CD8-positive, alpha-beta memory T cell (primary cell): ENCODE measurements at regions not wholly inside any gene's neighbourhood (a gene's known extent, or its start where the extent isn't known, plus 50 kb on each side); places are given as distances from the start of the nearest gene placed in this dataset.
A peak's percentile ranks its signal among the peaks of the same experiment; 100 is the strongest.
"Not testable (repeated sequence)": the region's sequence is repeated elsewhere in the genome, so short reads cannot be mapped to it uniquely, and the experiment has no call there.

ENCODE experiments used
- CTCF ChIA-PET: fragments of 350-600 bp; sonication (Branson Sonifier 250); formaldehyde crosslinking; loops from one replicate; lab custom pipeline; 2021; ENCODE audit warnings: antibody characterized with exemption; lab: Charles Lee
- POLR2A ChIA-PET: fragments of 350-600 bp; sonication (Branson Sonifier 250); formaldehyde crosslinking; loops from one replicate; lab custom pipeline; 2021; ENCODE audit warnings: antibody characterized with exemption; lab: Charles Lee
- DNase-seq, 5 donors: peaks; one replicate each; pipeline versions ENCODE4 v3.0.0 to v3.0.0-alpha.2; 2020 to 2022; ENCODE audit warnings: mixed read lengths in 1 of 5
- H3K27ac ChIP-seq: one replicate; pipeline ENCODE4 v1.7.0; 2013; ENCODE audit warnings: low read depth, mild to moderate bottlenecking, low read length, moderate library complexity
- H3K27me3 ChIP-seq: 2 replicates; pipeline ENCODE4 v1.7.0; 2013; ENCODE audit warnings: low read length, mild to moderate bottlenecking; ENCODE audit not compliant: insufficient read depth, poor library complexity, severe bottlenecking
- H3K36me3 ChIP-seq: 2 replicates; pipeline ENCODE4 v1.7.0; 2013; ENCODE audit warnings: mild to moderate bottlenecking, low read length, moderate library complexity; ENCODE audit not compliant: insufficient read depth
- H3K4me1 ChIP-seq: 2 replicates; pipeline ENCODE4 v1.7.0; 2013; ENCODE audit warnings: mild to moderate bottlenecking, low read length, moderate library complexity; ENCODE audit not compliant: insufficient read depth
- H3K4me3 ChIP-seq: 2 replicates; pipeline ENCODE4 v1.7.0; 2013; ENCODE audit warnings: mild to moderate bottlenecking, low read length
- H3K9me3 ChIP-seq: 2 replicates; pipeline ENCODE4 v1.7.0; 2013; ENCODE audit warnings: mild to moderate bottlenecking, low read length
- H3K27ac Mint-ChIP-seq, 8 donors: one replicate each; pipeline ENCODE4 v1.8.0; 2020 to 2021; ENCODE audit warnings: mixed read lengths in 8 of 8, mild to moderate bottlenecking in 6 of 8, inconsistent platforms in 3 of 8, moderate library complexity in 3 of 8
- H3K27me3 Mint-ChIP-seq, 2 donors: one replicate each; pipeline ENCODE4 v1.8.0; 2020 to 2021; ENCODE audit warnings: mixed read lengths in 2 of 2, mild to moderate bottlenecking in 1 of 2, moderate library complexity in 1 of 2
- H3K36me3 Mint-ChIP-seq, 3 donors: one replicate each; pipeline ENCODE4 v1.8.0; 2020 to 2021; ENCODE audit warnings: mixed read lengths in 3 of 3, inconsistent platforms in 1 of 3, mild to moderate bottlenecking in 1 of 3
- H3K4me1 Mint-ChIP-seq, 3 donors: one replicate each; pipeline ENCODE4 v1.8.0; 2020 to 2021; ENCODE audit warnings: mixed read lengths in 3 of 3, inconsistent platforms in 1 of 3, mild to moderate bottlenecking in 1 of 3
- H3K4me3 Mint-ChIP-seq, 7 donors: one replicate each; pipeline ENCODE4 v1.8.0; 2020 to 2021; ENCODE audit warnings: mixed read lengths in 7 of 7, mild to moderate bottlenecking in 6 of 7, moderate library complexity in 4 of 7, inconsistent platforms in 2 of 7
- H3K9me3 Mint-ChIP-seq, 5 donors: one replicate each; pipeline ENCODE4 v1.8.0; 2020 to 2022; ENCODE audit warnings: mixed read lengths in 5 of 5, mild to moderate bottlenecking in 3 of 5, moderate library complexity in 2 of 5, inconsistent platforms in 1 of 5

- H3K9me3 ChIP-seq, POLR2A ChIA-PET, CTCF ChIA-PET, DNase-seq, H3K4me3 Mint-ChIP-seq, H3K9me3 Mint-ChIP-seq, H3K36me3 ChIP-seq, H3K27me3 ChIP-seq, H3K27ac ChIP-seq, H3K4me1 ChIP-seq, H3K4me1 Mint-ChIP-seq, H3K36me3 Mint-ChIP-seq, H3K4me3 ChIP-seq, H3K27ac Mint-ChIP-seq, H3K27me3 Mint-ChIP-seq: not testable (repeated sequence)
These were observed 76.9 kb upstream of the HNRNPA1L2 start for GRCh38 chr13:52565324-52565723.

GRCh38 chr13:52569904-52570602, 72.2 kb upstream of the HNRNPA1L2 start:
- H3K27ac ChIP-seq, H3K27ac Mint-ChIP-seq, H3K36me3 Mint-ChIP-seq, H3K36me3 ChIP-seq, H3K4me3 ChIP-seq, H3K27me3 Mint-ChIP-seq, H3K4me1 ChIP-seq, H3K9me3 Mint-ChIP-seq, H3K9me3 ChIP-seq, H3K27me3 ChIP-seq, CTCF ChIA-PET, H3K4me1 Mint-ChIP-seq, POLR2A ChIA-PET, H3K4me3 Mint-ChIP-seq: not testable (repeated sequence)
- DNase-seq, result peak in 2 of 5 donors; percentile 3 to 14

- H3K4me1 ChIP-seq, CTCF ChIA-PET, H3K27ac Mint-ChIP-seq, H3K9me3 Mint-ChIP-seq, H3K4me3 Mint-ChIP-seq, H3K4me3 ChIP-seq, H3K27me3 ChIP-seq, H3K27me3 Mint-ChIP-seq, H3K36me3 ChIP-seq, DNase-seq, H3K9me3 ChIP-seq, POLR2A ChIA-PET, H3K27ac ChIP-seq, H3K36me3 Mint-ChIP-seq, H3K4me1 Mint-ChIP-seq: not testable (repeated sequence)
These were observed 71.1 kb upstream of the HNRNPA1L2 start for GRCh38 chr13:52571163-52571562.

GRCh38 chr13:52582962-52583361, 59.3 kb upstream of the HNRNPA1L2 start:
- H3K9me3 ChIP-seq, DNase-seq, CTCF ChIA-PET, H3K4me3 Mint-ChIP-seq, H3K27me3 Mint-ChIP-seq, POLR2A ChIA-PET, H3K36me3 Mint-ChIP-seq, H3K27ac Mint-ChIP-seq, H3K27me3 ChIP-seq, H3K4me3 ChIP-seq, H3K36me3 ChIP-seq, H3K4me1 Mint-ChIP-seq, H3K9me3 Mint-ChIP-seq, H3K4me1 ChIP-seq, H3K27ac ChIP-seq: not testable (repeated sequence)
